ENCODE measurements at regions not wholly inside any gene's neighbourhood (a gene's known extent, or its start where the extent isn't known, plus 50 kb on each side); places are given as distances from the start of the nearest gene placed in this dataset.

- no peak for DNase-seq
- intact Hi-C loops (cut with DNase I; ENCODE audit: low total_unique reads) = no loop called here
- H3K27ac ChIP-seq = no peak overlapping the region
- H3K4me3 ChIP-seq = no peak overlapping the region
- no peaks in the 10 kb centered on the region for H3K4me1 ChIP-seq
- no peaks in the 10 kb centered on the region for H3K36me3 ChIP-seq
- no peaks in the 10 kb centered on the region for H3K9me3 ChIP-seq
- TF ChIP-seq CTCF (IDR thresholded peaks at IDR 0.05) (no peak), POLR2A (IDR thresholded peaks at IDR 0.05) (no peak)
- H3K27me3 ChIP-seq = no peaks in the 10 kb centered on the region
Observed at GRCh38 chr12:39047539-39048262, 142.3 kb upstream of the CPNE8 start.

- Histone ChIP-seq H3K9me3 (no peaks in the 10 kb centered on the region), H3K4me1 (no peaks in the 10 kb centered on the region), H3K27ac (no peak overlapping the region), H3K36me3 (no peaks in the 10 kb centered on the region), H3K27me3 (no peaks in the 10 kb centered on the region), H3K4me3 (no peak overlapping the region)
- TF ChIP-seq POLR2A (IDR thresholded peaks at IDR 0.05) = no peak
- TF ChIP-seq CTCF (IDR thresholded peaks at IDR 0.05) = no peak
- DNase-seq = no peak
- intact Hi-C loops (cut with DNase I; ENCODE audit: low total_unique reads) = no loop called here
Observed at GRCh38 chr12:39044754-39045153, 139.4 kb upstream of the CPNE8 start.

GRCh38 chr12:39043424-39043822, 138.0 kb upstream of the CPNE8 start:
- intact Hi-C loops (cut with DNase I; ENCODE audit: low total_unique reads) = no loop called here
- no peak for TF ChIP-seq POLR2A (IDR thresholded peaks at IDR 0.05)
- TF ChIP-seq CTCF (IDR thresholded peaks at IDR 0.05) = no peak
- Histone ChIP-seq H3K27me3 (no peaks in the 10 kb centered on the region), H3K36me3 (no peaks in the 10 kb centered on the region), H3K27ac (no peak overlapping the region), H3K4me3 (no peak overlapping the region), H3K4me1 (no peaks in the 10 kb centered on the region), H3K9me3 (no peaks in the 10 kb centered on the region)
- DNase-seq = no peak

- Histone ChIP-seq H3K9me3 (no peaks in the 10 kb centered on the region), H3K4me3 (no peak overlapping the region), H3K4me1 (no peaks in the 10 kb centered on the region), H3K36me3 (no peaks in the 10 kb centered on the region), H3K27me3 (no peaks in the 10 kb centered on the region), H3K27ac (no peak overlapping the region)
- TF ChIP-seq CTCF (IDR thresholded peaks at IDR 0.05) (no peak), POLR2A (IDR thresholded peaks at IDR 0.05) (no peak)
- intact Hi-C loops (cut with DNase I; ENCODE audit: low total_unique reads) = no loop called here
- DNase-seq = no peak
Observed at GRCh38 chr12:39040275-39040674, 134.9 kb upstream of the CPNE8 start.

GRCh38 chr12:39037115-39037514, 131.7 kb upstream of the CPNE8 start:
- Histone ChIP-seq H3K27ac (no peak overlapping the region), H3K4me3 (no peak overlapping the region), H3K27me3 (no peaks in the 10 kb centered on the region), H3K9me3 (no peaks in the 10 kb centered on the region), H3K36me3 (no peaks in the 10 kb centered on the region), H3K4me1 (no peaks in the 10 kb centered on the region)
- no peak for TF ChIP-seq CTCF (IDR thresholded peaks at IDR 0.05)
- TF ChIP-seq POLR2A (IDR thresholded peaks at IDR 0.05) = no peak
- intact Hi-C loops (cut with DNase I; ENCODE audit: low total_unique reads) = no loop called here
- no peak for DNase-seq
